Mesenchymal stem cell (in vitro differentiated cells and primary cell): ENCODE measurements at regions not wholly inside any gene's neighbourhood (a gene's known extent, or its start where the extent isn't known, plus 50 kb on each side); places are given as distances from the start of the nearest gene placed in this dataset.

ENCODE experiments used
- DNase-seq: peaks from one replicate; pipeline ENCODE4 v3.0.0-alpha.2; 2013
- H2AFZ ChIP-seq: one replicate; pipeline ENCODE4 v1.6.1; 2013; ENCODE audit warnings: low read depth, mild to moderate bottlenecking, control low read depth, inconsistent platforms, low read length, moderate library complexity
- H2AK5ac ChIP-seq: 2 replicates; pipeline ENCODE4 v1.6.1; 2013; ENCODE audit warnings: low read length, moderate library complexity, mild to moderate bottlenecking, inconsistent platforms; ENCODE audit not compliant: severe bottlenecking
- H2BK120ac ChIP-seq: one replicate; pipeline ENCODE4 v1.6.1; 2013; ENCODE audit warnings: low read depth, mild to moderate bottlenecking, inconsistent platforms, low read length, moderate library complexity
- H2BK12ac ChIP-seq, 2 experiments: one replicate each; pipeline ENCODE4 v1.6.1; 2013; ENCODE audit warnings: inconsistent platforms in 2 of 2, low read length in 2 of 2, mild to moderate bottlenecking in 2 of 2, moderate library complexity in 2 of 2, control low read depth in 1 of 2
- H2BK15ac ChIP-seq: one replicate; pipeline ENCODE4 v1.6.1; 2013; ENCODE audit warnings: mild to moderate bottlenecking, low read depth, inconsistent platforms; ENCODE audit not compliant: poor library complexity, severe bottlenecking
- H2BK5ac ChIP-seq: 2 replicates; pipeline ENCODE4 v1.6.1; 2013; ENCODE audit warnings: low read depth, mild to moderate bottlenecking, low read length, control low read depth, inconsistent platforms; ENCODE audit not compliant: poor library complexity, severe bottlenecking
- H3K14ac ChIP-seq, 2 experiments: one replicate each; pipeline ENCODE4 v1.6.1; 2013; ENCODE audit warnings: inconsistent platforms in 2 of 2, low read length in 2 of 2, control low read depth in 1 of 2, mild to moderate bottlenecking in 1 of 2, moderate library complexity in 1 of 2
- H3K18ac ChIP-seq, 2 experiments: one replicate each; pipeline ENCODE4 v1.6.1; 2013; ENCODE audit warnings: inconsistent platforms in 2 of 2, low read length in 2 of 2, control low read depth in 1 of 2, low read depth in 1 of 2, mild to moderate bottlenecking in 1 of 2
- H3K23ac ChIP-seq, 2 experiments: one replicate each; pipeline ENCODE4 v1.6.1; 2013; ENCODE audit warnings: inconsistent platforms in 2 of 2, low read length in 2 of 2, mild to moderate bottlenecking in 2 of 2, moderate library complexity in 2 of 2, control low read depth in 1 of 2
- H3K27ac ChIP-seq: 2 replicates; pipeline ENCODE4 v1.5.1; 2013; ENCODE audit warnings: mild to moderate bottlenecking, moderate library complexity, low read length, control low read depth, inconsistent platforms; ENCODE audit not compliant: poor library complexity, severe bottlenecking
- H3K27me3 ChIP-seq, 2 experiments: 2 replicates each; pipeline versions ENCODE4 v1.6.1 to v1.7.0; 2013; ENCODE audit warnings: low read length in 2 of 2, mild to moderate bottlenecking in 2 of 2, moderate library complexity in 2 of 2, control low read depth in 1 of 2, inconsistent platforms in 1 of 2; ENCODE audit not compliant: control insufficient read depth in 1 of 2, insufficient read depth in 1 of 2
- H3K36me3 ChIP-seq, 2 experiments: 2 replicates each; pipeline versions ENCODE4 v1.6.1 to v1.7.0; 2013; ENCODE audit warnings: low read length in 2 of 2, control low read depth in 1 of 2, inconsistent platforms in 1 of 2, low read depth in 1 of 2, mild to moderate bottlenecking in 1 of 2; ENCODE audit not compliant: insufficient read depth in 2 of 2, control insufficient read depth in 1 of 2
- H3K4ac ChIP-seq, 2 experiments: one replicate each; pipeline ENCODE4 v1.6.1; 2013; ENCODE audit warnings: inconsistent platforms in 2 of 2, low read length in 2 of 2, mild to moderate bottlenecking in 2 of 2, moderate library complexity in 2 of 2, control low read depth in 1 of 2, low read depth in 1 of 2
- H3K4me1 ChIP-seq: 2 replicates; pipeline ENCODE4 v1.6.1; 2013; ENCODE audit warnings: low read depth, low read length, control low read depth; ENCODE audit not compliant: control insufficient read depth, insufficient read depth
- H3K4me2 ChIP-seq: 2 replicates; pipeline ENCODE4 v1.6.1; 2013; ENCODE audit warnings: low read length, mild to moderate bottlenecking, inconsistent platforms; ENCODE audit not compliant: poor library complexity, severe bottlenecking
- H3K4me3 ChIP-seq, 2 experiments: 2 replicates each; pipeline versions ENCODE4 v1.5.1 to v1.7.0; 2013; ENCODE audit warnings: low read length in 2 of 2, mild to moderate bottlenecking in 2 of 2, control low read depth in 1 of 2, low read depth in 1 of 2; ENCODE audit not compliant: insufficient read depth in 1 of 2
- H3K79me1 ChIP-seq: replicated peaks from 2 replicates; pipeline ENCODE4 v1.6.1; 2013; ENCODE audit warnings: mild to moderate bottlenecking, control low read depth, low read length, inconsistent platforms; ENCODE audit not compliant: poor library complexity, severe bottlenecking
- H3K9ac ChIP-seq: 2 replicates; pipeline ENCODE4 v1.7.0; 2013; ENCODE audit warnings: mild to moderate bottlenecking, low read length, moderate library complexity
- H3K9me3 ChIP-seq: 2 replicates; pipeline ENCODE4 v1.7.0; 2013; ENCODE audit warnings: mild to moderate bottlenecking, low read length; ENCODE audit not compliant: control insufficient read depth
- H4K8ac ChIP-seq: one replicate; pipeline ENCODE4 v1.6.1; 2013; ENCODE audit warnings: inconsistent platforms, mild to moderate bottlenecking, low read length, moderate library complexity
- H4K91ac ChIP-seq: one replicate; pipeline ENCODE4 v1.6.1; 2013; ENCODE audit warnings: mild to moderate bottlenecking, low read length, inconsistent platforms
- WGBS: methylation state at CpG from one replicate; pipeline ENCODE4 v1.1.7; 2013; ENCODE audit warnings: mixed read lengths; 5-methylcytosine and 5-hydroxymethylcytosine counted together

DNA sequence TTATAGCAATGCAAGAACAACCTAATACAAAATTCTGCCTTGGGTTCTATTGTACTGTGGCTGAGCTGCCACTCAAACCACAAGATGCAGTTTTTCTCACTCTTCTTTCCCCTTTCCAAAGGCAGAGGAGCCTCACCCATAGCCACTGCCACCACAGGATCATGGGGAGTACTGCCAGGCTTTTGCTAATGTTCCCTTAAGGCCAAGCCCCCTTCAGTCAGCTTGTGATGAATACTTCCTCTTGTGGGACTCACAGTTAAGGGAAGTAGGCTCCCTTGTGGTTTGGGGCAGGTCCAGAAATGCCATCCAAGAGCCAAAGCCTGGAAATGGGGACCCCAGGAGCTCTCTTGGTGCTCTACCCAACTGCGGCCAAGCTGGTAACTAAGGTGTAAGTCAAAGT, 258.7 kb downstream of the SPATA31D1 start:
- H3K4me3 ChIP-seq: no peak overlapping the region
- no peak overlapping the region for H2BK12ac ChIP-seq
- no peaks in the 10 kb centered on the region for H3K36me3 ChIP-seq
- no peak overlapping the region for H3K4me2 ChIP-seq
- no peak overlapping the region for H3K14ac ChIP-seq
- no peak overlapping the region for H2BK15ac ChIP-seq
- H3K4me1 ChIP-seq: no peaks in the 10 kb centered on the region
- H4K91ac ChIP-seq: no peak overlapping the region
- H3K9me3 ChIP-seq: peaks cover 5% of the 10 kb centered on the region
- 88% methylated on average over 1 of the region's 1 CpG for WGBS
- no peak overlapping the region for H4K8ac ChIP-seq
- no peak overlapping the region for H2BK5ac ChIP-seq
- no peak overlapping the region for H2AFZ ChIP-seq
- peak overlapping the region; percentile 34 for H2BK120ac ChIP-seq
- no peaks in the 10 kb centered on the region for H3K79me1 ChIP-seq
- H3K4ac ChIP-seq: no peak overlapping the region
- DNase-seq: no peak
- no peak overlapping the region for H3K23ac ChIP-seq
- no peak overlapping the region for H2AK5ac ChIP-seq
- no peak overlapping the region for H3K27ac ChIP-seq
- H3K27me3 ChIP-seq: no peaks in the 10 kb centered on the region
- no peak overlapping the region for H3K18ac ChIP-seq
- H3K9ac ChIP-seq: no peak overlapping the region

DNA sequence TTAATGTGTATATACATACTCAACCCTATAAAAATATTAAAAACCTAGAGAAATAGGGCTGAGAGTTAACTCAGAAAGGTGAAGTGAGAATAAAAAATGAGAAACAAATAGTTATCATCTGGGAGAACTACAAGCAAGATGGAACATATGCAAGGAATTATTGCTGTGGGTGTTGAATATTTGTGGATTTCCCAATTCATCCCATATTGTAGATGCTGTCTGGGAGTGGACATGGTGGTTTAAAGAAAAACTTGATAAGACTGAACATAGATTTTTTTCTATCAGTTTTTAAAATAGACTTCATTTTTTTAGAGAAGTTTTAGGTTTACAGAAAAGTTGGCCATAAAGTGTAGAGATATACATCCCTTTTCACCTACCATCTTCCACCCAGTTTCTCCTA, 263.5 kb downstream of the SPATA31D1 start:
- no peaks in the 10 kb centered on the region for H3K27me3 ChIP-seq
- H2BK5ac ChIP-seq: no peak overlapping the region
- H3K14ac ChIP-seq: no peak overlapping the region
- H3K9ac ChIP-seq: no peak overlapping the region
- H2AFZ ChIP-seq: no peak overlapping the region
- no peak overlapping the region for H3K23ac ChIP-seq
- no peak overlapping the region for H2BK15ac ChIP-seq
- no peak overlapping the region for H2AK5ac ChIP-seq
- H3K36me3 ChIP-seq: no peaks in the 10 kb centered on the region
- no peaks in the 10 kb centered on the region for H3K79me1 ChIP-seq
- H4K91ac ChIP-seq: no peak overlapping the region
- no peak overlapping the region for H2BK12ac ChIP-seq
- no peak overlapping the region for H3K4ac ChIP-seq
- H3K18ac ChIP-seq: no peak overlapping the region
- no peak overlapping the region for H3K27ac ChIP-seq
- H2BK120ac ChIP-seq: no peak overlapping the region
- H3K9me3 ChIP-seq: no peaks in the 10 kb centered on the region
- DNase-seq: no peak
- H3K4me2 ChIP-seq: no peak overlapping the region
- no peak overlapping the region for H3K4me3 ChIP-seq
- H4K8ac ChIP-seq: no peak overlapping the region
- no peaks in the 10 kb centered on the region for H3K4me1 ChIP-seq

DNA sequence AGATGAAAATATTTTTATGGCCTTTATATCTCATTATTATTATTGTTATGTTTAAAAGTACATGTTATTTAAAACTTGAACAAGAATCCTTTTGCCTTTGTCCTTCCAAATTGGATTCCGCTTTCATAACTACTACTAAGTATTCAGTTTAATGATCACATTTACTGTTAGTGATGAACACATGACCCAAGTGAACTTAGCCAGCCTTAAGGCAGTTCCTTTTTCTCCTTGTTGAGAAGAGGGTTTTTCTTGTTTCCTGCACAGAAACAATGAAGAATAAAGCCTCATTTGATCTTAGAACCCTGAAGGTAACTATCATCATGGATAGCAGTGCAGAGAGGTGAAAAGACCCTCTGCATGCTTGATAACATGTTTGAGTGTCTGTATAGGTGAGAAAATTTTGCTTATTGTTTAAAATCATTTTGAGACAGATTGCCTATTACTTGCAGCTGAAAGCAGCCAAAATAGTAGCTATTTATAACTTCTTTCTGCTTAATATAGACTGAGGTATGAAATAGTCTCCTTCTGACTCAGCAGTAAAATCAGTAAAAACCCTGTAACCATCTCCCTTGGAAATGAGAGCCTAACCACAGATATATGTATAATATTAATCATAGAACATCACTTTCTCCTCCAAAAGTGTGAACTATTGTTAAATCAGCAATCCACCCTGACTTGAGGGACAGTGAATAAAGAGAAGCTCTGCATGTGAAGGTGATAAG, 266.2 kb downstream of the SPATA31D1 start:
- Histone ChIP-seq H2BK120ac (no peak overlapping the region), H3K36me3 (no peaks in the 10 kb centered on the region), H3K14ac (no peak overlapping the region), H3K9ac (no peak overlapping the region), H4K91ac (no peak overlapping the region), H2BK12ac (no peak overlapping the region), H3K27ac (no peak overlapping the region), H2BK5ac (no peak overlapping the region), H3K79me1 (no peaks in the 10 kb centered on the region), H3K4me3 (no peak overlapping the region), H3K23ac (no peak overlapping the region), H3K18ac (no peak overlapping the region), H3K4ac (no peak overlapping the region), H2AFZ (no peak overlapping the region), H3K4me1 (no peaks in the 10 kb centered on the region), H2BK15ac (no peak overlapping the region), H4K8ac (no peak overlapping the region), H3K9me3 (no peaks in the 10 kb centered on the region), H2AK5ac (no peak overlapping the region), H3K4me2 (no peak overlapping the region), H3K27me3 (no peaks in the 10 kb centered on the region)
- no peak for DNase-seq
- no CpG with 5 or more reads among the region's 1 CpG for WGBS

DNA sequence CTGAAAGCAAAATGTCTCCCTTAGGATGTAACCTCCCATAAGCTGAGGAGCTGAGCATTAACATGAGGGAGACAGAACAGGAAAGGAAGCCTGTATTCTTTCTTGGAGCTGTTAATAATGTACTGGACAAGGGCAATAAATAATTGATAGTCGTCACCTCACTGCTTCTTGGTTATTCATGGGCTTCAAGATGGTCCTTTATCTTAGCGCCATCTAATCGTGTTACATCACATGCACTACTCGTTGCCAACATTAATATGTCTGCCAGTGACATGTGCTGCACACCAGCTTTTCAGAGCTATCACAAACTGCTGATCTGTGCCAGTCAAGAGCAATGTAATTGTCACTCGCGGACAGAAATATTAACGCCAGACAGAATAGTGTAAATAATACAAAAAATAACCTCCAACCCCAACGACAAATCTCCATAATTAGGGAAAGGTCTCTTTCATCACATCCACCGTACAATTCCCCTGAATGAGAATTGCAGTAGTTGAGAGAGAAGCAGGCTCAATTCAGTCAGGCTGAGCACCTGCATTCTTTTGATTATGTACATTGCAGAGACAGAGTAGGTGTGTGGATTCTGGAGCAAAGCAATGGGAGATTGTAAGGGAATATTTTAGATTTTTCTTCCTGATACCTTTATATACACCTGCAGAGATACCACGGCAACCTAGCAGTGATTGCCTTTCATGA, 267.1 kb downstream of the SPATA31D1 start:
- no peaks in the 10 kb centered on the region for H3K36me3 ChIP-seq
- no peak overlapping the region for H3K18ac ChIP-seq
- no peaks in the 10 kb centered on the region for H3K4me1 ChIP-seq
- H3K79me1 ChIP-seq: no peaks in the 10 kb centered on the region
- no peak overlapping the region for H3K23ac ChIP-seq
- no peak overlapping the region for H2AFZ ChIP-seq
- H3K4me3 ChIP-seq: no peak overlapping the region
- no peak overlapping the region for H2BK12ac ChIP-seq
- no peak overlapping the region for H3K14ac ChIP-seq
- H4K8ac ChIP-seq: no peak overlapping the region
- no peak overlapping the region for H3K4ac ChIP-seq
- WGBS: 83% methylated on average over 8 of the region's 10 CpGs
- H4K91ac ChIP-seq: no peak overlapping the region
- DNase-seq: no peak
- H3K4me2 ChIP-seq: no peak overlapping the region
- H3K27me3 ChIP-seq: no peaks in the 10 kb centered on the region
- H2BK15ac ChIP-seq: no peak overlapping the region
- H3K27ac ChIP-seq: no peak overlapping the region
- H3K9me3 ChIP-seq: no peaks in the 10 kb centered on the region
- H2BK120ac ChIP-seq: no peak overlapping the region
- H3K9ac ChIP-seq: no peak overlapping the region
- H2BK5ac ChIP-seq: no peak overlapping the region
- H2AK5ac ChIP-seq: no peak overlapping the region
